Lung (tissue), 11 donors: ENCODE measurements at regions not wholly inside any gene's neighbourhood (a gene's known extent, or its start where the extent isn't known, plus 50 kb on each side); places are given as distances from the start of the nearest gene placed in this dataset.

Experiments used
- ATAC-seq: fragments of 200-7000 bp; cut with Tn5 transposase; one replicate; pipeline ENCODE4 v1.9.1; 2020; ENCODE audit warnings: moderate number of reproducible peaks; ENCODE audit not compliant: insufficient read depth, low FRiP score
- DNase-seq, 3 donors: peaks; one replicate each; pipeline ENCODE4 v3.0.0-alpha.2; 2013 to 2017
- H3K27ac ChIP-seq, 2 donors: one replicate each; pipeline ENCODE4 v1.5.1; 2013; ENCODE audit warnings: mild to moderate bottlenecking in 2 of 2, moderate library complexity in 2 of 2, control low read depth in 1 of 2, inconsistent platforms in 1 of 2, low read depth in 1 of 2, low read length in 1 of 2
- H3K27me3 ChIP-seq, 3 donors: one replicate each; pipeline ENCODE4 v1.5.1; 2013; ENCODE audit warnings: low read length in 2 of 3; ENCODE audit not compliant: control insufficient read depth in 3 of 3, insufficient read depth in 3 of 3
- H3K36me3 ChIP-seq, 4 donors: one replicate each; pipeline ENCODE4 v1.5.1; 2013; ENCODE audit warnings: low read length in 4 of 4, mild to moderate bottlenecking in 1 of 4, moderate library complexity in 1 of 4; ENCODE audit not compliant: control insufficient read depth in 4 of 4, insufficient read depth in 4 of 4
- H3K4me1 ChIP-seq, 5 donors: one replicate each; pipeline ENCODE4 v1.5.1; 2013; ENCODE audit warnings: low read length in 5 of 5, mild to moderate bottlenecking in 2 of 5, moderate library complexity in 1 of 5; ENCODE audit not compliant: control insufficient read depth in 5 of 5, insufficient read depth in 5 of 5
- H3K4me3 ChIP-seq: one replicate; pipeline ENCODE4 v1.5.1; 2013; ENCODE audit warnings: mild to moderate bottlenecking, control low read depth, moderate library complexity
- H3K9ac ChIP-seq, 2 donors: one replicate each; pipeline ENCODE4 v1.5.1; 2013; ENCODE audit warnings: low read length in 2 of 2, control low read depth in 1 of 2; ENCODE audit not compliant: insufficient read depth in 1 of 2
- H3K9me3 ChIP-seq, 4 donors: one replicate each; pipeline ENCODE4 v1.5.1; 2013; ENCODE audit warnings: low read length in 3 of 4, mild to moderate bottlenecking in 1 of 4, moderate library complexity in 1 of 4; ENCODE audit not compliant: control insufficient read depth in 4 of 4, insufficient read depth in 3 of 4
- CTCF ChIP-seq: IDR thresholded peaks from 2 replicates; pipeline ENCODE4 v1.5.1; 2012; ENCODE audit warnings: mild to moderate bottlenecking; ENCODE audit errors: control extremely low read depth, extremely low read depth
- WGBS, 2 donors: extraction: QIAGEN DNeasy Blood & Tissue Kit; methylation state at CpG; one replicate each; pipeline ENCODE4 v1.1.7; 2013; 5-methylcytosine and 5-hydroxymethylcytosine counted together
- donor health status: control.
- donor health status: control.
- donor health status: Bipolar disorder and iron deficiency.
- donor health status: healthy.
- donor health status: DM: yes; HTN: yes; CAD: no.

- H3K27me3 ChIP-seq: peaks cover 0 to 3% (median 2%) of the 10 kb centered on the region in 3 donors
- H3K4me1 ChIP-seq: peaks cover 0 to 8% (median 4%) of the 10 kb centered on the region in 5 donors
- H3K27ac ChIP-seq: no peak overlapping the region
- H3K36me3 ChIP-seq: no peaks in the 10 kb centered on the region
- no peak for ATAC-seq
- no peak overlapping the region for H3K9ac ChIP-seq
- peaks cover 0 to 3% (median 0%) of the 10 kb centered on the region in 4 donors for H3K9me3 ChIP-seq
- no peak overlapping the region for H3K4me3 ChIP-seq
- 79 to 89% methylated on average over 8 of the region's 8 CpGs for WGBS, 2 donors
- TF ChIP-seq CTCF: no peak
- no peak for DNase-seq
Observed at GRCh38 chr17:77523540-77523939, 382.8 kb downstream of the SEC14L1 start.

DNA sequence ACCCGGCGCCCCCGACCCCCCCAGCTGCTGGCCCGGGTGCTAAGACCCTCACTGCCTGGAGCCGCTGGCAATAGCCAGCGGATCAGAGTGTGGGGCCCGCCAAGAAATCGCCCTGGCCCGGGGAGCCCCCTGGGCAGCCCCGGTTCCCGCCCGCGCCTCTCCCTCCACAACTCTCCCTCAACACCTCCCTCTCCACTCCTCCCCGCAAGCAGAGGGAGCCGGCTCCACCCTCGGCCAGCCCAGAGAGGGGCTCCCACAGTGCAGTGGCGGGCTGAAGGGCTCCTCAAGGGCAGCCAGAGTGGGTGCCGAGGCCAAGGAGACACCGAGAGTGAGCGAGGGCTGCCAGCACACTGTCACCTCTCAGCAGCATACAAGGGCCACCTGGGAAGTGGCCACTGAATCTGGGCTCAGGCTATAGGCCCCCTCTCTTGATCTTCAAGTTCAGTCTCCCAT is 385.5 kb downstream of the SEC14L1 start:
- no peak overlapping the region for H3K27ac ChIP-seq
- TF ChIP-seq CTCF: no peak
- no peak overlapping the region for H3K4me3 ChIP-seq
- DNase-seq (no peak), ATAC-seq (no peak)
- H3K36me3 ChIP-seq: no peaks in the 10 kb centered on the region
- 84 to 97% methylated on average over 16 to 20 of the region's 20 CpGs for WGBS, 2 donors
- H3K27me3 ChIP-seq: peaks cover 0 to 6% (median 0%) of the 10 kb centered on the region in 3 donors
- H3K9me3 ChIP-seq: peaks cover 0 to 3% (median 0%) of the 10 kb centered on the region in 4 donors
- H3K4me1 ChIP-seq: peaks cover 0 to 8% (median 5%) of the 10 kb centered on the region in 5 donors
- no peak overlapping the region for H3K9ac ChIP-seq

- Histone ChIP-seq H3K36me3 (no peaks in the 10 kb centered on the region), H3K9ac (no peak overlapping the region), H3K27me3 (peaks cover 0 to 6% (median 0%) of the 10 kb centered on the region in 3 donors), H3K4me1 (peaks cover 0 to 8% (median 5%) of the 10 kb centered on the region in 5 donors), H3K4me3 (no peak overlapping the region), H3K9me3 (peaks cover 0 to 3% (median 0%) of the 10 kb centered on the region in 4 donors), H3K27ac (no peak overlapping the region)
- no peak for DNase-seq
- WGBS, 2 donors: 87 to 95% methylated on average over 17 of the region's 17 CpGs
- no peak for TF ChIP-seq CTCF
- no peak for ATAC-seq
Observed at GRCh38 chr17:77526728-77527350, 386.1 kb downstream of the SEC14L1 start.
